Keratinocyte (primary cell): ENCODE measurements at regions not wholly inside any gene's neighbourhood (a gene's known extent, or its start where the extent isn't known, plus 50 kb on each side); places are given as distances from the start of the nearest gene placed in this dataset.

Experiments
- DNase-seq: peaks from one replicate; pipeline ENCODE4 v3.0.0-alpha.2; 2011; ENCODE audit warnings: low read depth, missing footprints, low spot score
- FAIRE-seq: peaks from 2 replicates; lab custom pipeline; 2011; peaks lifted over from hg19 to GRCh38; lab: Jason Lieb, UNC
- H2AFZ ChIP-seq: 2 replicates; pipeline ENCODE4 v1.6.0; 2012; ENCODE audit warnings: low read length, control low read depth, inconsistent platforms; ENCODE audit not compliant: control insufficient read depth
- H3K27ac ChIP-seq: 2 replicates; pipeline ENCODE4 v1.5.1; 2011; ENCODE audit warnings: low read length; ENCODE audit not compliant: control insufficient read depth, insufficient read depth
- H3K27me3 ChIP-seq: 3 replicates; pipeline ENCODE4 v1.6.0; 2011; ENCODE audit warnings: low read length; ENCODE audit not compliant: control insufficient read depth, insufficient read depth; ENCODE audit errors: extremely low read depth
- H3K36me3 ChIP-seq, 2 experiments: 2 replicates in 1 of 2; 3 replicates in 1 of 2; pipeline ENCODE4 v1.5.1; 2011; ENCODE audit warnings: low read length in 2 of 2, mild to moderate bottlenecking in 1 of 2; ENCODE audit not compliant: control insufficient read depth in 2 of 2, insufficient read depth in 2 of 2; ENCODE audit errors: extremely low read depth in 1 of 2
- H3K4me1 ChIP-seq: 3 replicates; pipeline ENCODE4 v1.5.1; 2011; ENCODE audit warnings: low read length; ENCODE audit not compliant: control insufficient read depth, insufficient read depth; ENCODE audit errors: extremely low read depth
- H3K4me2 ChIP-seq: 3 replicates; pipeline ENCODE4 v1.6.0; 2011; ENCODE audit warnings: low read depth, low read length; ENCODE audit not compliant: control insufficient read depth, insufficient read depth; ENCODE audit errors: extremely low read depth
- H3K4me3 ChIP-seq, 3 experiments: fragments of 200-600 bp in 1 of 3; sonication (generic) in 1 of 3; 2 replicates in 2 of 3; 3 replicates in 1 of 3; pipeline ENCODE4 v1.5.1; 2011 to 2016; ENCODE audit warnings: low read length in 3 of 3, mild to moderate bottlenecking in 3 of 3, control low read depth in 2 of 3, inconsistent platforms in 1 of 3, low read depth in 1 of 3, mixed read lengths in 1 of 3, mixed run types in 1 of 3, moderate library complexity in 1 of 3; ENCODE audit not compliant: control insufficient read depth in 2 of 3, insufficient read depth in 2 of 3; ENCODE audit errors: extremely low read depth in 1 of 3
- H3K79me2 ChIP-seq: 2 replicates; pipeline ENCODE4 v1.6.0; 2012; ENCODE audit warnings: low read length; ENCODE audit not compliant: control insufficient read depth, insufficient read depth
- H3K9ac ChIP-seq: 3 replicates; pipeline ENCODE4 v1.6.0; 2011; ENCODE audit warnings: low read length; ENCODE audit not compliant: control insufficient read depth, insufficient read depth; ENCODE audit errors: extremely low read depth
- H3K9me1 ChIP-seq: 3 replicates; pipeline ENCODE4 v1.6.0; 2011; ENCODE audit warnings: low read length; ENCODE audit not compliant: control insufficient read depth, insufficient read depth; ENCODE audit errors: extremely low read depth
- H3K9me3 ChIP-seq: 2 replicates; pipeline ENCODE4 v1.5.1; 2012; ENCODE audit warnings: low read depth, low read length; ENCODE audit not compliant: control insufficient read depth
- H4K20me1 ChIP-seq: 3 replicates; pipeline ENCODE4 v1.6.0; 2011; ENCODE audit warnings: low read length; ENCODE audit not compliant: control insufficient read depth, insufficient read depth; ENCODE audit errors: extremely low read depth
- EZH2 ChIP-seq: IDR thresholded peaks from one replicate; pipeline ENCODE4 v1.6.1; 2012; ENCODE audit warnings: inconsistent platforms, mild to moderate bottlenecking, low read length, moderate library complexity
- dilution Hi-C: fragments of 300-500 bp; cut with MboI; formaldehyde crosslinking; loops from one replicate; pipeline ENCODE4 v1.7.0; 2020; ENCODE audit warnings: low sequenced_read_pairs; ENCODE audit not compliant: extremely low pct_ligation_motif_present
- TF ChIP-seq, protein P1 (sequence below), 3 experiments: IDR thresholded peaks in 1 of 3; conservative IDR thresholded peaks in 1 of 3; optimal IDR thresholded peaks in 1 of 3; 2 replicates in 2 of 3; 3 replicates in 1 of 3; pipeline versions ENCODE3 to v1.5.1; 2011; ENCODE audit warnings: low read length in 3 of 3, mild to moderate bottlenecking in 3 of 3, moderate library complexity in 2 of 3, control low read depth in 1 of 3, inconsistent platforms in 1 of 3; ENCODE audit not compliant: insufficient read depth in 2 of 3; ENCODE audit errors: extremely low read depth in 1 of 3

DNA sequence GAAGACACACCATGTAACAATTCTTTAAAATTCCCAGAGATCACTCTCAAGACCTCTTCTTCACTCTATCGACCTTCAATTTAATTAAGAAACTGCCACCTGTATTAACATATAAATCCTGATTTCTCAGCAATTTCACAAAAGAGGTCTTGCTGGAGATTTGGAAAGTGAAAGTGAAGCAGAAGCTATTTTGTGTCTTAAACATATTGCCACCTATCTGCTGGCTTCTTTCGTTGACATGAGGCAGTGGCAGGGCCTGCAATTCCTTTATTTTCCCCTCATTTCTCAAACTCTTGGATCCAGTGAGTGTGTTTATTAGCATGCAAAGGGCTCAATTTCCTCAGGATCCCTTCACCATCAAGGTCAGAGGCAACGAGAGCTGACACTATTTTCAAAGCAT, 780.2 kb upstream of the SLITRK1 start:
- no peaks in the 10 kb centered on the region for H3K4me1 ChIP-seq
- TF ChIP-seq EZH2, result no peak
- TF ChIP-seq, protein P1, sequence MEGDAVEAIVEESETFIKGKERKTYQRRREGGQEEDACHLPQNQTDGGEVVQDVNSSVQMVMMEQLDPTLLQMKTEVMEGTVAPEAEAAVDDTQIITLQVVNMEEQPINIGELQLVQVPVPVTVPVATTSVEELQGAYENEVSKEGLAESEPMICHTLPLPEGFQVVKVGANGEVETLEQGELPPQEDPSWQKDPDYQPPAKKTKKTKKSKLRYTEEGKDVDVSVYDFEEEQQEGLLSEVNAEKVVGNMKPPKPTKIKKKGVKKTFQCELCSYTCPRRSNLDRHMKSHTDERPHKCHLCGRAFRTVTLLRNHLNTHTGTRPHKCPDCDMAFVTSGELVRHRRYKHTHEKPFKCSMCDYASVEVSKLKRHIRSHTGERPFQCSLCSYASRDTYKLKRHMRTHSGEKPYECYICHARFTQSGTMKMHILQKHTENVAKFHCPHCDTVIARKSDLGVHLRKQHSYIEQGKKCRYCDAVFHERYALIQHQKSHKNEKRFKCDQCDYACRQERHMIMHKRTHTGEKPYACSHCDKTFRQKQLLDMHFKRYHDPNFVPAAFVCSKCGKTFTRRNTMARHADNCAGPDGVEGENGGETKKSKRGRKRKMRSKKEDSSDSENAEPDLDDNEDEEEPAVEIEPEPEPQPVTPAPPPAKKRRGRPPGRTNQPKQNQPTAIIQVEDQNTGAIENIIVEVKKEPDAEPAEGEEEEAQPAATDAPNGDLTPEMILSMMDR (optimal IDR thresholded peaks at IDR 0.05 in 1 of 3, IDR thresholded peaks at IDR 0.05 in 1 of 3, conservative IDR thresholded peaks at IDR 0.05 in 1 of 3; ENCODE audit: extremely low read depth in 1 of 3, insufficient read depth in 2 of 3, low read length in 3 of 3), result no peak
- H3K4me2 ChIP-seq, result no peak overlapping the region
- dilution Hi-C loops, result no loop called here
- H3K9ac ChIP-seq, result no peak overlapping the region
- no peak overlapping the region for H2AFZ ChIP-seq
- DNase-seq (no peak), FAIRE-seq (no peak)
- no peaks in the 10 kb centered on the region for H3K9me1 ChIP-seq
- H3K27me3 ChIP-seq, result no peaks in the 10 kb centered on the region
- no peaks in the 10 kb centered on the region for H3K9me3 ChIP-seq
- H3K79me2 ChIP-seq, result no peaks in the 10 kb centered on the region
- H3K4me3 ChIP-seq, result no peak overlapping the region
- H3K36me3 ChIP-seq, result no peaks in the 10 kb centered on the region
- H3K27ac ChIP-seq, result no peak overlapping the region
- H4K20me1 ChIP-seq, result no peaks in the 10 kb centered on the region

DNA sequence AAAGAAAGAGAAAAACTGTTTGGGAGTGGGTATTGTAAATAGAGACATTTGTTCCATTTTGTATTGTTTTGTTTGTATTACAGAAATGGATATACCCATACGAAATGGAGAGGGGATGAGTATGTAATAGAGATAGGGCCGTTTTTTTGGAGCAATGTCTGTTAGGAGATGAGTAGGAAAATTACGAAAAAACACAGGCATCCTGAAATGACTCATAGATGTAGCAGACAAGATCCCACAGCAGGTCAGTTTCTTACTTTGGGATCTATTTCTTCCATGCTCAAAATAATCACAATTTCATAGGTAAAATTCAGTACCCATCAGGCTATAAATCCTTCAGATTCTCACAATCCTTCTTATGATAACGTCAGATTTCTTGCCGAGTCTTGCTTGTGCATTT, 779.4 kb upstream of the SLITRK1 start:
- Histone ChIP-seq H3K27me3 (no peaks in the 10 kb centered on the region), H3K79me2 (no peaks in the 10 kb centered on the region), H3K27ac (no peak overlapping the region), H3K4me1 (no peaks in the 10 kb centered on the region), H4K20me1 (no peaks in the 10 kb centered on the region), H3K4me2 (no peak overlapping the region), H3K4me3 (no peak overlapping the region), H3K9me3 (no peaks in the 10 kb centered on the region), H3K9me1 (no peaks in the 10 kb centered on the region), H3K36me3 (no peaks in the 10 kb centered on the region), H3K9ac (no peak overlapping the region), H2AFZ (no peak overlapping the region)
- DNase-seq (no peak), FAIRE-seq (no peak)
- no peak for TF ChIP-seq EZH2
- TF ChIP-seq, protein P1 (optimal IDR thresholded peaks at IDR 0.05 in 1 of 3, IDR thresholded peaks at IDR 0.05 in 1 of 3, conservative IDR thresholded peaks at IDR 0.05 in 1 of 3; ENCODE audit: extremely low read depth in 1 of 3, insufficient read depth in 2 of 3, low read length in 3 of 3), result no peak
- dilution Hi-C loops, result no loop called here
